ENCODE measurements at regions not wholly inside any gene's neighbourhood (a gene's known extent, or its start where the extent isn't known, plus 50 kb on each side); places are given as distances from the start of the nearest gene placed in this dataset.

- no peak for TF ChIP-seq GATA2 (CRISPR knock-in tag; IDR thresholded peaks at IDR 0.05)
- TF ChIP-seq FOSL2 (IDR thresholded peaks at IDR 0.05; ENCODE audit: borderline replicate concordance, low read depth): no peak
- TF ChIP-seq FOXM1 (IDR thresholded peaks at IDR 0.05; ENCODE audit: low read depth): no peak
- no peak for TF ChIP-seq RAD21 (IDR thresholded peaks at IDR 0.05; ENCODE audit: low read length)
- TF ChIP-seq MAX (IDR thresholded peaks at IDR 0.05; ENCODE audit: low read depth): no peak
- TF ChIP-seq ZBTB33 (IDR thresholded peaks at IDR 0.05; ENCODE audit: borderline replicate concordance, low read depth): no peak
- no peak for TF ChIP-seq FOXJ3 (CRISPR knock-in tag; IDR thresholded peaks at IDR 0.05)
- no peak overlapping the region for H2AFZ ChIP-seq (ENCODE audit: low read depth)
These were observed 165.0 kb downstream of the MOXD1 start for GRCh38 chr6:132236281-132236680.

GRCh38 chr6:132235596-132236280 is 165.5 kb downstream of the MOXD1 start:
- WGBS (ENCODE audit: low lambda C conversion rate): 7% methylated on average over 2 of the region's 2 CpGs
- no peak overlapping the region for H3K4me3 ChIP-seq (ENCODE audit: low read depth in 2 of 2, low read length in 1 of 2)
- no peaks in the 10 kb centered on the region for H3K4me1 ChIP-seq (ENCODE audit: control insufficient read depth in 1 of 2, insufficient read depth in 2 of 2, low read depth in 1 of 2, low read length in 1 of 2)
- no peaks in the 10 kb centered on the region for H3F3A ChIP-seq (replicated peaks; ENCODE audit: insufficient read depth)
- H4K20me1 ChIP-seq (ENCODE audit: insufficient read depth): no peaks in the 10 kb centered on the region
- no peak overlapping the region for H2AFZ ChIP-seq (ENCODE audit: low read depth)
- H3K36me3 ChIP-seq (replicated peaks in 1 of 2; ENCODE audit: control insufficient read depth in 1 of 2, insufficient read depth in 2 of 2, low read length in 1 of 2): no peaks in the 10 kb centered on the region
- H3K4me2 ChIP-seq: no peak overlapping the region
- POLR2A ChIA-PET: no interaction called here
- no peak overlapping the region for H3K9ac ChIP-seq
- H3K9me3 ChIP-seq: no peaks in the 10 kb centered on the region
- H3K27me3 ChIP-seq (ENCODE audit: insufficient read depth): no peaks in the 10 kb centered on the region
- no peak overlapping the region for H3K27ac ChIP-seq (ENCODE audit: low read depth in 2 of 2, low read length in 1 of 2)
- TF ChIP-seq FOSL2 (IDR thresholded peaks at IDR 0.05; ENCODE audit: borderline replicate concordance, low read depth) (no peak), GABPA (IDR thresholded peaks at IDR 0.05; ENCODE audit: low read depth) (no peak), JUND (IDR thresholded peaks at IDR 0.05) (no peak), NFIC (IDR thresholded peaks at IDR 0.05; ENCODE audit: borderline replicate concordance) (no peak), TAF1 (IDR thresholded peaks at IDR 0.05; ENCODE audit: borderline replicate concordance, low read depth, low read length) (no peak), RCOR1 (IDR thresholded peaks at IDR 0.05; ENCODE audit: low read length) (no peak), EZH2phosphoT487 (IDR thresholded peaks at IDR 0.05; ENCODE audit: borderline replicate concordance, low read depth) (no peak), MEF2A (IDR thresholded peaks at IDR 0.05; ENCODE audit: borderline replicate concordance, low read depth) (no peak)
- no peaks in the 10 kb centered on the region for H3K9me2 ChIP-seq
- H3K79me2 ChIP-seq (ENCODE audit: insufficient read depth): no peaks in the 10 kb centered on the region
- CTCF ChIA-PET: interaction anchor here (1.5 kb wide), 1 partner anchor 44 kb away, joined by 3 read pairs; no protein-coding TSS in a partner anchor
- DNase-seq: no peak

More at GRCh38 chr6:132236281-132236680, 165.0 kb downstream of the MOXD1 start:
- Histone ChIP-seq H3K9me2 (no peaks in the 10 kb centered on the region), H3K79me2 (ENCODE audit: insufficient read depth) (no peaks in the 10 kb centered on the region), H3F3A (replicated peaks; ENCODE audit: insufficient read depth) (no peaks in the 10 kb centered on the region), H4K20me1 (ENCODE audit: insufficient read depth) (no peaks in the 10 kb centered on the region), H3K36me3 (replicated peaks in 1 of 2; ENCODE audit: control insufficient read depth in 1 of 2, insufficient read depth in 2 of 2, low read length in 1 of 2) (no peaks in the 10 kb centered on the region), H3K4me1 (ENCODE audit: control insufficient read depth in 1 of 2, insufficient read depth in 2 of 2, low read depth in 1 of 2, low read length in 1 of 2) (no peaks in the 10 kb centered on the region), H3K27me3 (ENCODE audit: insufficient read depth) (no peaks in the 10 kb centered on the region), H3K4me3 (ENCODE audit: low read depth in 2 of 2, low read length in 1 of 2) (no peak overlapping the region), H3K4me2 (no peak overlapping the region), H3K27ac (ENCODE audit: low read depth in 2 of 2, low read length in 1 of 2) (no peak overlapping the region), H3K9me3 (no peaks in the 10 kb centered on the region), H3K9ac (no peak overlapping the region)
- CTCF ChIA-PET: no interaction called here
- POLR2A ChIA-PET: no interaction called here
- no peak for DNase-seq
- 6% methylated on average over 1 of the region's 1 CpG for WGBS (ENCODE audit: low lambda C conversion rate)

Measured in SK-N-SH (cell line).